ENCODE measurements at regions not wholly inside any gene's neighbourhood (a gene's known extent, or its start where the extent isn't known, plus 50 kb on each side); places are given as distances from the start of the nearest gene placed in this dataset.

DNA sequence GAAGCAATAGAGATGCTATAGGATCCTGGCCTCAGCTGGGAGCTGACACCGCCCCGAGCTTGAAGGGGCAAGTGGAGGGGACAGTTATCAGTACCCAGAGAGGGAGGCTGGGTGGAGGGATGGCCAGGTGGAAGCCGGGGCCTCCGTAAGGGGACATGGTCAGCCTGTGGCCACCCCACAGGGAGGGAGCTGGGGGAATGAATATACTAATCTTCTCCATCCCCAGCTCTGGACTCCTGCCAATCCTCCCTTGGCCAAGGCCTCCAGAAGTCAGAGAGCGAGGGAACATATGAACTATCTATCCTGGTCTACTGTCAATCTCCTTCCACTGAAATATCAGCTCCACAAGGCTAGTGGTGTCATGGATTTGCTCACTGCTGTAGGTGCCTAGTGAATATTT, 109.3 kb downstream of the BOD1 start:
- ChIA-PET RAD21 (ENCODE audit: low non-redundant PET in 1 of 2, low total read pairs in 2 of 2, uncharacterized antibody in 2 of 2, unreplicated experiment in 2 of 2) (no interaction called here), CTCF (no interaction called here), POLR2A (no interaction called here)
- H3K4me1 ChIP-seq (ENCODE audit: control insufficient read depth in 1 of 2, insufficient read depth in 2 of 2, low read length in 2 of 2) = no peaks in the 10 kb centered on the region
- intact Hi-C loops (cut with micrococcal nuclease) = no loop called here
- DNase-seq (ENCODE audit: low read depth, low spot score) (no peak), ATAC-seq (no peak)
- no peak overlapping the region for H2AFZ ChIP-seq (ENCODE audit: low read depth, low read length, poor library complexity, severe bottlenecking)
- no peak overlapping the region for H3K27ac ChIP-seq (ENCODE audit: low read depth, low read length)
- H3K79me2 ChIP-seq (ENCODE audit: insufficient read depth, low read length) = no peaks in the 10 kb centered on the region
- no peaks in the 10 kb centered on the region for H4K20me1 ChIP-seq (ENCODE audit: insufficient read depth)
- peaks cover 0 to 9% of the 10 kb centered on the region in 2 experiments; a peak in 1 of 4 replicates for H3K9me3 ChIP-seq (ENCODE audit: control insufficient read depth in 1 of 2, insufficient read depth in 1 of 2, low read depth in 1 of 2, low read length in 2 of 2)
- H3K9ac ChIP-seq (ENCODE audit: low read length) = no peak overlapping the region
- H3K4me3 ChIP-seq (replicated peaks in 1 of 2; ENCODE audit: low read depth in 1 of 2, low read length in 2 of 2) = no peak overlapping the region
- BruUV-seq (replicated peaks) = no TSS peak
- no peaks in the 10 kb centered on the region for H3K9me2 ChIP-seq (ENCODE audit: insufficient read depth)
- TF ChIP-seq SIN3A (IDR thresholded peaks at IDR 0.05; ENCODE audit: low read depth) (no peak), CEBPB (IDR thresholded peaks at IDR 0.05; ENCODE audit: low read depth) (no peak), ZFX (IDR thresholded peaks at IDR 0.05) (no peak), EGR1 (IDR thresholded peaks at IDR 0.05; ENCODE audit: low read depth) (no peak), EZH2phosphoT487 (IDR thresholded peaks at IDR 0.05; ENCODE audit: borderline replicate concordance) (no peak), FOSL1 (IDR thresholded peaks at IDR 0.05; ENCODE audit: low read depth) (no peak), JUND (IDR thresholded peaks at IDR 0.05) (no peak), ZNF274 (IDR thresholded peaks at IDR 0.05; ENCODE audit: low read depth, low read length) (no peak)
- TF ChIP-seq, protein P1, sequence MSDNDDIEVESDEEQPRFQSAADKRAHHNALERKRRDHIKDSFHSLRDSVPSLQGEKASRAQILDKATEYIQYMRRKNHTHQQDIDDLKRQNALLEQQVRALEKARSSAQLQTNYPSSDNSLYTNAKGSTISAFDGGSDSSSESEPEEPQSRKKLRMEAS (IDR thresholded peaks at IDR 0.05) = no peak
- TF ChIP-seq, protein P2, sequence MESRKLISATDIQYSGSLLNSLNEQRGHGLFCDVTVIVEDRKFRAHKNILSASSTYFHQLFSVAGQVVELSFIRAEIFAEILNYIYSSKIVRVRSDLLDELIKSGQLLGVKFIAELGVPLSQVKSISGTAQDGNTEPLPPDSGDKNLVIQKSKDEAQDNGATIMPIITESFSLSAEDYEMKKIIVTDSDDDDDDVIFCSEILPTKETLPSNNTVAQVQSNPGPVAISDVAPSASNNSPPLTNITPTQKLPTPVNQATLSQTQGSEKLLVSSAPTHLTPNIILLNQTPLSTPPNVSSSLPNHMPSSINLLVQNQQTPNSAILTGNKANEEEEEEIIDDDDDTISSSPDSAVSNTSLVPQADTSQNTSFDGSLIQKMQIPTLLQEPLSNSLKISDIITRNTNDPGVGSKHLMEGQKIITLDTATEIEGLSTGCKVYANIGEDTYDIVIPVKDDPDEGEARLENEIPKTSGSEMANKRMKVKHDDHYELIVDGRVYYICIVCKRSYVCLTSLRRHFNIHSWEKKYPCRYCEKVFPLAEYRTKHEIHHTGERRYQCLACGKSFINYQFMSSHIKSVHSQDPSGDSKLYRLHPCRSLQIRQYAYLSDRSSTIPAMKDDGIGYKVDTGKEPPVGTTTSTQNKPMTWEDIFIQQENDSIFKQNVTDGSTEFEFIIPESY (IDR thresholded peaks at IDR 0.05; ENCODE audit: extremely low read depth, insufficient replicate concordance, low read length) = no peak
- no peaks in the 10 kb centered on the region for H3K36me3 ChIP-seq (ENCODE audit: control insufficient read depth in 1 of 2, insufficient read depth in 2 of 2, low read length in 2 of 2)
- H3K27me3 ChIP-seq (ENCODE audit: insufficient read depth, low read length) = no peaks in the 10 kb centered on the region
- no peak overlapping the region for H3K4me2 ChIP-seq (ENCODE audit: low read length)

DNA sequence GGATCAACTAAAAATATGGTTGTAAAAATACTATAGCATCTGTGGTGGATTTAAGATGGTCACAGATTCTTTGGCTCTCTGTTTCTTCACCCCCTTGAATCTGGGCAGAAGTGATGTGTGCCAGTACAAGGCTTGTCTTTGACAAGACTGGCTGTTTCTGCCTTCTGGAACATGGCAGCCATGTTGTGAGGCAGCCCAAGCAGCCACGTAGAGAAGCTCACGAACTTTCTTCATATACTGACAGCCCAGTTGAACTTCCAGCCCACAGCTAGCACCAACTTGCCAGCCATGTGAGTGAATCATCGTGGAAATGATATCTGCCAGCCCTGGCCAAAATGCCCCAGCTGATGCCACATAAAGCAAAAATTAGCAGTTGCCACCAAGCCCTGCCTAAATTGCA, 110.8 kb downstream of the BOD1 start:
- Histone ChIP-seq H3K9ac (ENCODE audit: low read length) (no peak overlapping the region), H3K36me3 (ENCODE audit: control insufficient read depth in 1 of 2, insufficient read depth in 2 of 2, low read length in 2 of 2) (no peaks in the 10 kb centered on the region), H3K9me3 (ENCODE audit: control insufficient read depth in 1 of 2, insufficient read depth in 1 of 2, low read depth in 1 of 2, low read length in 2 of 2) (peaks cover 0 to 9% of the 10 kb centered on the region in 2 experiments; a peak in 1 of 4 replicates), H2AFZ (ENCODE audit: low read depth, low read length, poor library complexity, severe bottlenecking) (no peak overlapping the region), H3K4me1 (ENCODE audit: control insufficient read depth in 1 of 2, insufficient read depth in 2 of 2, low read length in 2 of 2) (no peaks in the 10 kb centered on the region), H3K9me2 (ENCODE audit: insufficient read depth) (no peaks in the 10 kb centered on the region), H3K27ac (ENCODE audit: low read depth, low read length) (no peak overlapping the region), H3K27me3 (ENCODE audit: insufficient read depth, low read length) (no peaks in the 10 kb centered on the region), H3K79me2 (ENCODE audit: insufficient read depth, low read length) (no peaks in the 10 kb centered on the region), H4K20me1 (ENCODE audit: insufficient read depth) (no peaks in the 10 kb centered on the region), H3K4me2 (ENCODE audit: low read length) (no peak overlapping the region), H3K4me3 (replicated peaks in 1 of 2; ENCODE audit: low read depth in 1 of 2, low read length in 2 of 2) (no peak overlapping the region)
- RAD21 ChIA-PET (ENCODE audit: low non-redundant PET in 1 of 2, low total read pairs in 2 of 2, uncharacterized antibody in 2 of 2, unreplicated experiment in 2 of 2) = no interaction called here
- POLR2A ChIA-PET = no interaction called here
- CTCF ChIA-PET = no interaction called here
- BruUV-seq (replicated peaks) = no TSS peak
- no peak for ATAC-seq
- intact Hi-C loops (cut with micrococcal nuclease) = no loop called here
- DNase-seq (ENCODE audit: low read depth, low spot score) = no peak
- TF ChIP-seq YY1 (IDR thresholded peaks at IDR 0.05; ENCODE audit: extremely low read depth, insufficient replicate concordance, low read depth, low read length) = peak; percentile 78
- no peak for TF ChIP-seq SIN3A (IDR thresholded peaks at IDR 0.05; ENCODE audit: low read depth)

Data from HCT116 (cell line).